MM.1S (cell line): ENCODE measurements at regions not wholly inside any gene's neighbourhood (a gene's known extent, or its start where the extent isn't known, plus 50 kb on each side); places are given as distances from the start of the nearest gene placed in this dataset.

Experiments used
- DNase-seq: peaks from one replicate; pipeline ENCODE4 v3.0.0-alpha.2; 2015
- H2AFZ ChIP-seq: fragments of 300-600 bp; sonication (generic); 2 replicates; pipeline ENCODE4 v1.6.0; 2016; ENCODE audit warnings: antibody characterized with exemption, low read length
- H3F3A ChIP-seq: fragments of 300-600 bp; sonication (generic); 2 replicates; pipeline ENCODE4 v1.6.1; 2016; ENCODE audit warnings: mild to moderate bottlenecking, antibody characterized with exemption, low read length, moderate library complexity, mixed read lengths; ENCODE audit not compliant: insufficient read depth
- H3K27ac ChIP-seq: fragments of 300-600 bp; sonication (generic); 2 replicates; pipeline ENCODE4 v1.5.1; 2016; ENCODE audit warnings: mild to moderate bottlenecking, low read length
- H3K27me3 ChIP-seq: fragments of 300-600 bp; sonication (generic); replicated peaks from 2 replicates; pipeline ENCODE4 v1.6.0; 2016; ENCODE audit warnings: low read length; ENCODE audit not compliant: insufficient read depth
- H3K36me3 ChIP-seq: fragments of 300-600 bp; sonication (generic); replicated peaks from 2 replicates; pipeline ENCODE4 v1.6.1; 2016; ENCODE audit warnings: mild to moderate bottlenecking, low read length, mixed read lengths; ENCODE audit not compliant: insufficient read depth
- H3K4me1 ChIP-seq: fragments of 300-600 bp; sonication (generic); 2 replicates; pipeline ENCODE4 v1.6.1; 2016; ENCODE audit warnings: low read length, mixed read lengths
- H3K4me2 ChIP-seq: fragments of 300-600 bp; sonication (generic); 2 replicates; pipeline ENCODE4 v1.6.0; 2016; ENCODE audit warnings: low read depth, low read length
- H3K4me3 ChIP-seq: fragments of 300-600 bp; sonication (generic); 2 replicates; pipeline ENCODE4 v1.5.1; 2016; ENCODE audit warnings: low read length, mixed read lengths
- H3K79me2 ChIP-seq: fragments of 300-600 bp; sonication (generic); 2 replicates; pipeline ENCODE4 v1.6.1; 2016; ENCODE audit warnings: mixed run types, low read length, mixed read lengths
- H3K9ac ChIP-seq: fragments of 300-600 bp; sonication (generic); 2 replicates; pipeline ENCODE4 v1.6.1; 2016; ENCODE audit warnings: low read length, mixed read lengths
- H3K9me2 ChIP-seq: fragments of 300-600 bp; sonication (generic); replicated peaks from 2 replicates; pipeline ENCODE4 v1.6.1; 2016; ENCODE audit warnings: mild to moderate bottlenecking, low read length, mixed read lengths; ENCODE audit not compliant: insufficient read depth
- H3K9me3 ChIP-seq: fragments of 300-600 bp; sonication (generic); replicated peaks from 2 replicates; pipeline ENCODE4 v1.6.1; 2016; ENCODE audit warnings: mild to moderate bottlenecking, low read length, mixed read lengths; ENCODE audit not compliant: insufficient read depth
- H4K20me1 ChIP-seq: fragments of 300-600 bp; sonication (generic); 2 replicates; pipeline ENCODE4 v1.6.1; 2016; ENCODE audit warnings: mild to moderate bottlenecking, low read length, moderate library complexity, mixed read lengths; ENCODE audit not compliant: insufficient read depth
- CTCF ChIP-seq: fragments of 300-600 bp; sonication (generic); IDR thresholded peaks from 2 replicates; pipeline ENCODE4 v1.5.1; 2016; ENCODE audit warnings: antibody characterized with exemption, low read length, mixed read lengths
- EZH2 ChIP-seq: fragments of 300-600 bp; sonication (generic); optimal IDR thresholded peaks from 2 replicates; pipeline ENCODE3; 2017; ENCODE audit warnings: low read depth, mild to moderate bottlenecking, antibody characterized with exemption, low read length, mixed read lengths
- EZH2phosphoT487 ChIP-seq: fragments of 300-600 bp; sonication (generic); IDR thresholded peaks from 2 replicates; pipeline ENCODE4 v1.6.1; 2018; ENCODE audit warnings: antibody characterized with exemption, low read length

- no peaks in the 10 kb centered on the region for H3K4me1 ChIP-seq
Observed at GRCh38 chr10:107557916-107558315, 393.4 kb upstream of the SORCS1 start.

GRCh38 chr10:107554333-107554732, 389.8 kb upstream of the SORCS1 start:
- Histone ChIP-seq H3K4me3 (no peak overlapping the region), H3K4me1 (no peaks in the 10 kb centered on the region), H2AFZ (no peak overlapping the region), H3K9ac (no peak overlapping the region), H3K9me2 (no peaks in the 10 kb centered on the region), H3K79me2 (no peaks in the 10 kb centered on the region), H3K36me3 (no peaks in the 10 kb centered on the region), H3K27ac (no peak overlapping the region), H3K9me3 (no peaks in the 10 kb centered on the region), H3K4me2 (no peak overlapping the region), H4K20me1 (no peaks in the 10 kb centered on the region), H3K27me3 (no peaks in the 10 kb centered on the region), H3F3A (no peaks in the 10 kb centered on the region)
- TF ChIP-seq EZH2, result no peak
- no peak for TF ChIP-seq EZH2phosphoT487
- no peak for TF ChIP-seq CTCF
- DNase-seq, result no peak

More at GRCh38 chr10:107557916-107558315, 393.4 kb upstream of the SORCS1 start:
- no peak overlapping the region for H2AFZ ChIP-seq
- H3K36me3 ChIP-seq, result no peaks in the 10 kb centered on the region
- no peak overlapping the region for H3K4me2 ChIP-seq
- no peak for TF ChIP-seq CTCF
- TF ChIP-seq EZH2, result no peak
- H3K27me3 ChIP-seq, result no peaks in the 10 kb centered on the region
- H3K79me2 ChIP-seq, result no peaks in the 10 kb centered on the region
- H4K20me1 ChIP-seq, result no peaks in the 10 kb centered on the region
- no peaks in the 10 kb centered on the region for H3K9me2 ChIP-seq
- no peaks in the 10 kb centered on the region for H3F3A ChIP-seq
- no peak overlapping the region for H3K4me3 ChIP-seq
- H3K9ac ChIP-seq, result no peak overlapping the region
- no peak overlapping the region for H3K27ac ChIP-seq
- H3K9me3 ChIP-seq, result no peaks in the 10 kb centered on the region
- DNase-seq, result no peak

- H3K36me3 ChIP-seq, result no peaks in the 10 kb centered on the region
- no peak overlapping the region for H3K4me2 ChIP-seq
Observed at GRCh38 chr10:107553470-107553869, 389.0 kb upstream of the SORCS1 start.

More at GRCh38 chr10:107553470-107553869, 389.0 kb upstream of the SORCS1 start:
- H3K9me3 ChIP-seq, result no peaks in the 10 kb centered on the region
- H3K79me2 ChIP-seq, result no peaks in the 10 kb centered on the region
- H4K20me1 ChIP-seq, result no peaks in the 10 kb centered on the region
- TF ChIP-seq EZH2phosphoT487 (no peak), EZH2 (no peak), CTCF (no peak)
- H3F3A ChIP-seq, result no peaks in the 10 kb centered on the region
- no peaks in the 10 kb centered on the region for H3K27me3 ChIP-seq
- H3K27ac ChIP-seq, result no peak overlapping the region
- DNase-seq, result no peak
- no peak overlapping the region for H3K4me3 ChIP-seq
- no peak overlapping the region for H3K9ac ChIP-seq
- no peaks in the 10 kb centered on the region for H3K9me2 ChIP-seq
- no peak overlapping the region for H2AFZ ChIP-seq
- no peaks in the 10 kb centered on the region for H3K4me1 ChIP-seq
